ENCODE measurements at regions not wholly inside any gene's neighbourhood (a gene's known extent, or its start where the extent isn't known, plus 50 kb on each side); places are given as distances from the start of the nearest gene placed in this dataset.

DNA sequence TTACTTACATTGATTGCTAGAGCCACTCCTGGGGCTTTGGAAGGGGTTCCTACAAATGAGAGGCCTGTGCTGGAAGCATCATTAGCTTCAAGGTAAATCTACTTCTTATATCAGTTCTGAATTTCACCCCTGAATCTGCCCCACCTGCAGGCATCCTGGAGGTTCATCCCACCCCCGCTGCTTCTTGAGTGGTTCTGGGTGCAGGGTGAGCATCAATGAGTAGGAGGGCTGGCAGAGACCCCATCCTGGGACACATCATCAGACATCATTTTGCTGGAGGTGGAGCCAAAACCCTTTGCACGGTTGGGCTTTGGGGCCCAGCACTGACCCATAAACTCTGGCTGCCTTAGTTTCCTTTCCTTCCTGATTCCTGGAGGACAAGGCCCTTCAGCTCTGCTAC, 143.7 kb downstream of the PTPN20 start:
- TF ChIP-seq, protein P1, sequence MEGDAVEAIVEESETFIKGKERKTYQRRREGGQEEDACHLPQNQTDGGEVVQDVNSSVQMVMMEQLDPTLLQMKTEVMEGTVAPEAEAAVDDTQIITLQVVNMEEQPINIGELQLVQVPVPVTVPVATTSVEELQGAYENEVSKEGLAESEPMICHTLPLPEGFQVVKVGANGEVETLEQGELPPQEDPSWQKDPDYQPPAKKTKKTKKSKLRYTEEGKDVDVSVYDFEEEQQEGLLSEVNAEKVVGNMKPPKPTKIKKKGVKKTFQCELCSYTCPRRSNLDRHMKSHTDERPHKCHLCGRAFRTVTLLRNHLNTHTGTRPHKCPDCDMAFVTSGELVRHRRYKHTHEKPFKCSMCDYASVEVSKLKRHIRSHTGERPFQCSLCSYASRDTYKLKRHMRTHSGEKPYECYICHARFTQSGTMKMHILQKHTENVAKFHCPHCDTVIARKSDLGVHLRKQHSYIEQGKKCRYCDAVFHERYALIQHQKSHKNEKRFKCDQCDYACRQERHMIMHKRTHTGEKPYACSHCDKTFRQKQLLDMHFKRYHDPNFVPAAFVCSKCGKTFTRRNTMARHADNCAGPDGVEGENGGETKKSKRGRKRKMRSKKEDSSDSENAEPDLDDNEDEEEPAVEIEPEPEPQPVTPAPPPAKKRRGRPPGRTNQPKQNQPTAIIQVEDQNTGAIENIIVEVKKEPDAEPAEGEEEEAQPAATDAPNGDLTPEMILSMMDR (IDR thresholded peaks at IDR 0.05): no peak
- TF ChIP-seq POLR2A (IDR thresholded peaks at IDR 0.05): no peak
